ENCODE measurements at regions not wholly inside any gene's neighbourhood (a gene's known extent, or its start where the extent isn't known, plus 50 kb on each side); places are given as distances from the start of the nearest gene placed in this dataset.
A peak's percentile ranks its signal among the peaks of the same experiment; 100 is the strongest.

GRCh38 chr17:77372444-77373298, 231.9 kb downstream of the SEC14L1 start (continued):
- TF ChIP-seq ZNF512B (CRISPR knock-in tag; IDR thresholded peaks at IDR 0.05; ENCODE audit: borderline replicate concordance) (no peak), PAWR (CRISPR knock-in tag; IDR thresholded peaks at IDR 0.05; ENCODE audit: borderline replicate concordance) (no peak), ZNF768 (CRISPR knock-in tag; IDR thresholded peaks at IDR 0.05) (peak; percentile 21; the same call in 1 of the 2 replicates), RELA (CRISPR knock-in tag; IDR thresholded peaks at IDR 0.05) (no peak), ZNF512 (CRISPR knock-in tag; IDR thresholded peaks at IDR 0.05) (no peak; the same call in 1 of the 2 replicates), ZNF138 (CRISPR knock-in tag; IDR thresholded peaks at IDR 0.05; ENCODE audit: low read depth) (peak; percentile 41; the same call in 1 of the 2 replicates), ZNF841 (CRISPR knock-in tag; IDR thresholded peaks at IDR 0.05; ENCODE audit: borderline replicate concordance) (no peak), ZNF572 (CRISPR knock-in tag; IDR thresholded peaks at IDR 0.05) (no peak), GZF1 (CRISPR knock-in tag; IDR thresholded peaks at IDR 0.05) (no peak), SIX1 (CRISPR knock-in tag; IDR thresholded peaks at IDR 0.05; ENCODE audit: borderline replicate concordance) (peak; percentile 94), ZKSCAN8 (CRISPR knock-in tag; IDR thresholded peaks at IDR 0.05; ENCODE audit: borderline replicate concordance) (no peak; the same call in 1 of the 2 replicates), ZNF232 (CRISPR knock-in tag; IDR thresholded peaks at IDR 0.05; ENCODE audit: borderline replicate concordance) (peak; percentile 75), ZNF333 (CRISPR knock-in tag; IDR thresholded peaks at IDR 0.05; ENCODE audit: borderline replicate concordance) (peak; percentile 42; the same call in 1 of the 2 replicates), HIC2 (CRISPR knock-in tag; IDR thresholded peaks at IDR 0.05; ENCODE audit: low read depth) (peak; percentile 47), MEF2D (CRISPR knock-in tag; IDR thresholded peaks at IDR 0.05) (peak; percentile 59; the same call in 1 of the 2 replicates), EZH2 (conservative IDR thresholded peaks at IDR 0.05; ENCODE audit: low read depth, low read length) (no peak), XRCC5 (optimal IDR thresholded peaks at IDR 0.05; ENCODE audit: low read length) (peak; percentile 80), WIZ (CRISPR knock-in tag; IDR thresholded peaks at IDR 0.05) (0 out of 2 replicates have a peak, but pooled peaks have one; percentile 46), THYN1 (CRISPR knock-in tag; IDR thresholded peaks at IDR 0.05; ENCODE audit: borderline replicate concordance, low read depth) (0 out of 2 replicates have a peak, but pooled peaks have one; percentile 68), ZNF569 (CRISPR knock-in tag; IDR thresholded peaks at IDR 0.05; ENCODE audit: borderline replicate concordance) (peak; percentile 66; the same call in 1 of the 2 replicates), MTA3 (CRISPR knock-in tag; IDR thresholded peaks at IDR 0.05) (no peak)

Data from HepG2 (cell line).